ENCODE measurements at regions not wholly inside any gene's neighbourhood (a gene's known extent, or its start where the extent isn't known, plus 50 kb on each side); places are given as distances from the start of the nearest gene placed in this dataset.
"Not testable (repeated sequence)": the region's sequence is repeated elsewhere in the genome, so short reads cannot be mapped to it uniquely, and the experiment has no call there.

- peak in 1 of 3 donors; percentile 42 for DNase-seq
Measured at GRCh38 chr3:40645883-40646282, 121.1 kb downstream of the ZNF621 start.

GRCh38 chr3:40649346-40649745 is 124.6 kb downstream of the ZNF621 start:
- no peak for DNase-seq

GRCh38 chr3:40652072-40652471 is 127.3 kb downstream of the ZNF621 start:
- DNase-seq: no peak

- DNase-seq: no peak
Measured at GRCh38 chr3:40653001-40653400, 128.2 kb downstream of the ZNF621 start.

GRCh38 chr3:40653878-40654277 is 129.1 kb downstream of the ZNF621 start:
- no peak for DNase-seq

- DNase-seq: peak in 1 of 3 donors; percentile 17
Measured at GRCh38 chr3:40655551-40655950, 130.8 kb downstream of the ZNF621 start.

GRCh38 chr3:40657623-40658022 is 132.9 kb downstream of the ZNF621 start:
- DNase-seq: no peak

- no peak for DNase-seq
Measured at GRCh38 chr3:40658305-40658704, 133.5 kb downstream of the ZNF621 start.

GRCh38 chr3:40660554-40660953 is 135.8 kb downstream of the ZNF621 start:
- DNase-seq: no peak

GRCh38 chr3:40661284-40661683 is 136.5 kb downstream of the ZNF621 start:
- no peak for DNase-seq

GRCh38 chr3:40663280-40663679 is 138.5 kb downstream of the ZNF621 start:
- DNase-seq: peak in 1 of 3 donors; percentile 51

- no peak for DNase-seq
Measured at GRCh38 chr3:40669176-40669575, 144.4 kb downstream of the ZNF621 start.

- no peak for DNase-seq
Measured at GRCh38 chr3:40672861-40673260, 148.1 kb downstream of the ZNF621 start.

- DNase-seq: no peak
Measured at GRCh38 chr3:40677321-40677720, 152.6 kb downstream of the ZNF621 start.

GRCh38 chr3:40677749-40678148 is 153.0 kb downstream of the ZNF621 start:
- DNase-seq: no peak

GRCh38 chr3:40679290-40679689 is 154.5 kb downstream of the ZNF621 start:
- no peak for DNase-seq

GRCh38 chr3:40680685-40681657 is 156.2 kb downstream of the ZNF621 start:
- no peak for DNase-seq

GRCh38 chr3:40681658-40682055 is 156.9 kb downstream of the ZNF621 start:
- no peak for DNase-seq

- DNase-seq: no peak
Measured at GRCh38 chr3:40689837-40690236, 165.1 kb downstream of the ZNF621 start.

GRCh38 chr3:40690749-40691451 is 166.1 kb downstream of the ZNF621 start:
- peak; percentile 7 to 74 (median 60) for DNase-seq

- DNase-seq: peak in 1 of 3 donors; percentile 38
Measured at GRCh38 chr3:40691452-40691861, 166.7 kb downstream of the ZNF621 start.

- peak in 1 of 3 donors; percentile 23 for DNase-seq
Measured at GRCh38 chr3:40695848-40696247, 171.1 kb downstream of the ZNF621 start.

GRCh38 chr3:40698611-40699010 is 173.9 kb downstream of the ZNF621 start:
- DNase-seq: not testable (repeated sequence)
